HG03045 (cell line): ENCODE measurements at regions not wholly inside any gene's neighbourhood (a gene's known extent, or its start where the extent isn't known, plus 50 kb on each side); places are given as distances from the start of the nearest gene placed in this dataset.
A peak's percentile ranks its signal among the peaks of the same experiment; 100 is the strongest.

Source experiments
- ATAC-seq: cut with Tn5 transposase; IDR thresholded peaks from one replicate; pipeline ENCODE4 v1.9.1; 2021; ENCODE audit warnings: mild to moderate bottlenecking, moderate library complexity; ENCODE audit not compliant: unreplicated experiment

DNA sequence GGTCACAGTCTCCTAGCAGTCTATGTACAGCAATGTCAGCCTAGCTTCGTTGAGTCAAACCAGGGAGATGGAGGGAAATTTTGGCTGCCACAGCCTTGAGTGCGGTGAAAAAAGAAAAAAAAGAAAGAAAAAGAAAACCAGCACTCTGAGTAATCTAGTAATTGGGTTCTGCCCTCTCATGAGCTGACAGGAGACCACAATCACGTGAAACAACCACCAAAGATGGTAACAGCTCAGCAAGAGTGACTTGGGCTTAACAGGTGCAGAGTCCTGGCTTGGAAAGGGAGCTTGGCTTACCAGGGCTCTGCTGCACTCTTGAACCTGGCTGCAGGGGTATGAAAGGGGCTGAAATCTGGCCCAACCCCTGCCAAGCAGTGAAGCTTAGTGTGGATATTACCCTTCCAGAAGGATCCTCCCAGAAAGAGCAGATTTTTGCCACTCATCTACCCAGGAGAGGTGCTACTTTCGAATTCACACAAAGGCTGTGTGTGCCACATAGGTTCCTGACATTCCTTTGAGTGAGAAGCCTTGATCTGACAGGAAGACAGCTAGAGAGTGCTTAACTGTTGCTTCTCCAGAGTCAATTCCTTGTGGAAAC lies 350.3 kb downstream of the PTTG2 start:
- ATAC-seq, result peak; percentile 95

DNA sequence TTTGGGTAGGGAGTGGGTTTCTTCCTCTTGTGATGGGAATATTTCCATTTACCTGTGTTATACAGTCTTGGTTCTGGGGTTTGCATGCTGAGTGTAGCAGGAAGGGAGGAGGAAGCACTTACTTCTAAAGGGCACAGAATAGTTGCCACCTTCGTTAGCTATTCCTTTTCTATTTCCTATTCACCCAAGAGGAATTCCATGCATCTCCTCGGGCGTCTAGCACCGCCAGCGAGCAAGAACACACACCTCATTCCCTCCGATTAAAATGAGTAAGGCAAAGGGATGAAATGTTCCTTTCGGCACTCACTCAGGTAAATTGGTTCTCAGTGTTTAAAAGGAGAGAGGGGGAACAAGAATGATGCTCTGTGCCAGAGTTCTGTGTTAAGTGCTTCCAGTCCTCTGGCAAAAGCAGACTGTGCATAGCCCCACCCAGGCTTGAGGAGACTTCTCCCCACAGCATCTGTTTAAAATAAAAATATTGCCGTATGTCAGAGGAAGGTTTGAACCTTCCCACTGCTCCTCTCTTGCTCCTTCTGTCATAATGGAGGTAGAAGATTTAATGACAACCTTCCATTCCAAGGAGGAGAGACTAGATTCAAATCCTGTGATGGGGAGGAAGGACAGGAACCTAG lies 351.4 kb downstream of the PTTG2 start:
- no peak for ATAC-seq

DNA sequence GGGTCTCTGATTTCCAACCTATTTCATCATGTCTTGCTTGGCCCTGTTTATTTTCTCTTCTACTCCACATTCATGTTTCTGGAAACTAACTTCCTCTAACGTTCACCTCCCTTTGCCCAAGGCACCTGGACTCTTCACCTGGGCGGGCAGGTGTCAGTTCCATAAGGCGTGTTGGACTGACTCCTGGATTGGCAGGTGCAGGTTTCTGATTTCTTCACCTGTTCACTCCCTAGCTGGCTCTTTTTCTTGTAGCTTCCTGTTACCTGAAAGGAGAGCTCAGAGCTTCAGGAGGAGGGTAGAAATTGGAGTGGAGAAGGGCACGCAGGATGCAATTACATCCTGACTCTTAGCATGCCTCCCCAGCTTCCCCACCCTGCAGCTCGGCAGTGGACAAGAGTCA lies 350.8 kb upstream of the KLF3 start:
- no peak for ATAC-seq

DNA sequence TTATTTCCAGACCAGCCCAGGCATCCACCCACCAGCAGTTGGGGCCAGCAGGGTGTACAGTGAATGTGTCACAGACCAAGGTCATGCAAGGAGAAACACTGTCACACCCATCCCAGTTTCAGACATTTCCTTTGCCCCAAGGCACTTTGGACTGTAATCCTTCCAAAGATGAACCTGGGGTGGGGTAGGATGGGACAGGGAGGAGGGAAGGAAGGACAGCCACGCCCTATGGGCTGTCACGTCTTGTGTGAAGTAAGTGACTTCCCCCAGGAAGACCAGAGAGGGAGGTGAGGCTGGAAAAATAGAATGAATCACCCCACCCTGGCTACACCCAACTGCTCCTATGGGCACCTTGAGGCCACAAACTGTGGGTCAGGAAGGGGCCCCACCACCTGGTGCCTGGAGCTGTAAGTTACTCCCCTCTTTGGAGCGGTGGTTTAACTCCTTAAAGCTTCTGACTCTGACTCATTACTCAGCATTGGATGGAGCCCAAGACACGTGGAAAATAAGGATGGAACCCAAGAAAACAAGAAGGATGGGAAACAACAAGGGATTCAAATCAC lies 349.9 kb upstream of the KLF3 start:
- ATAC-seq, result no peak

DNA sequence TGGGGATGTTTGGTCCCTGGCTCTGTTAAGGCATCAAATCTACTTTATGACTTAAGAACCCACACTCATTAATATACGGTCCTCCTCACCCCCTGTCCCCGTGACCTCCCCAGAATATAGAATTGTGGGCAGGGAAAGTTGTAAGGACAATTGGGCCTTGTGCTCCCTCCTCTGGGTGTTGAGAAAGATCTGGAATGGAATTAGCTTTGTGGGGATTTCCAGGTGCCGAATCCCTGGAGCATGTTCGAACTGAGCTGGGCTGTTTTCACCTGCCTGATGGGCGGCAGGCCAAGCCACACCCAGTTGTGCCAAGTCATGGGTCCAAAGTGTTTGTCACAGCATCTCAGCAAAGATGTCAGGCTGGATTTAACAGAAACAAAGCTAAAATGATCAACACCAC lies 349.3 kb upstream of the KLF3 start:
- no peak for ATAC-seq

DNA sequence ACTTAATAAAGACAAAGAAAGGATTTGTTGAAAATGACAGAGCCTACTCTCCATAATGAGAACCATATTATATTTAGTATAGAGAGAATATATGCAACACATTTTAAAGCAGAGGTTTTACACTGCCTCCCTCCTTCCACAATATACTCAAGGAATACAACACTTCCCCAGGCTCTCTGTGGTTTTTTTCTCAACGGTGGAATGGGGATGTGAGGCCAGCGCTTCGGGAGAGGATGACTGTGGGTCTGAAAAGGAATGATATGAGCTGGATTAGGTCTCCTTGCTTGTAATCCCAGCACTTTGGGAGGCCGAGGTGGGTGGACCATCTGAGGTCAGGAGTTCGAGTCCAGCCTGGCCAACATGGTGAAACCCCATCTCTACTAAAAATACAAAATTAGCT lies 348.7 kb upstream of the KLF3 start:
- ATAC-seq, result no peak

DNA sequence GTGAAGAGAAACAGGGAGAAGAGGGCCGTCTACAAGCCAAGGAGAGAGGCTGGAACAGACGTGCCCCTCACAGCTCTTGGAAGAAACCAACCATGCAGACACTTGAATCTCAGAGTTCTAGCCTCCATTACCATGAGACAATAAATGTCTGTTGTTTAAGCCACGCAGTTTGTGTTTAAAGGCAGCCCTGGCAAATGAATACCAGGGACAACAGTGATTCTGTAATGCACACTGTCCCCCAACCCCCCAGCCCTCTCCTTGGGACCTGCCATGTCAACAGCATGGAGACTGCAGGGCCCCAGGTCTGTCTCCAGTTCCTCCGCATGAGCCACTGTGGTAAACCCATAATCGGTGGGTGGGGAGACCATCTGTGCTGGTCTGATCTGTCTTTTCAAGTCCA lies 348.0 kb upstream of the KLF3 start:
- no peak for ATAC-seq

DNA sequence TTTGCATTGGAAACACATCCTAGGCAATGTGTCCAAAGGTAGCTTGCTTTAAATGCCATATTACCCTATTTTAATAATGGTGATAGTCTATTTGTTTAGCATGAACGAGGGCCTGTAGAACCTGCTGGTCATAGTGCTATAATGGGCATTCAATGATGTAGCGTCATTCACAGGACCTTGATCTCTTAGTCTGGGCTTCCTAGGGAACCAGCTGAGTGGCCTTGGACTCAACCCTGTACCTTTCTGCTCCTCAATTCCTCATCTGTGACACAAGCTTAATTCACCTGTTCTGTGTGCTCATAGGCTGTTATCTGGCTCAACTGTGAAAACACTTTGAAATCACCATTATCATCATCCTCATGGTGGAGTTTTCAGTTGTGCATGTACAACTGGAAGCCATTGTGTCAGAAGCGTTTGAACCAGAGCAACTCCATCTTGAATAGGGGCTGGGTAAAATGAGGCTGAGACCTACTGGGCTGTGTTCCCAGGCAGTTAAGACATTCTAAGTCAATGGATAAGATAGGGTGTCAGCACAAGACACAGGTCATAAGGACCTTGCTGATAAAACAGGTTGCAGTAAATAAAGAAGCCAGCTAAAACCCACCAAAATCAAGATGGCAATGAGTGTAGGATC lies 346.8 kb upstream of the KLF3 start:
- ATAC-seq, result no peak

DNA sequence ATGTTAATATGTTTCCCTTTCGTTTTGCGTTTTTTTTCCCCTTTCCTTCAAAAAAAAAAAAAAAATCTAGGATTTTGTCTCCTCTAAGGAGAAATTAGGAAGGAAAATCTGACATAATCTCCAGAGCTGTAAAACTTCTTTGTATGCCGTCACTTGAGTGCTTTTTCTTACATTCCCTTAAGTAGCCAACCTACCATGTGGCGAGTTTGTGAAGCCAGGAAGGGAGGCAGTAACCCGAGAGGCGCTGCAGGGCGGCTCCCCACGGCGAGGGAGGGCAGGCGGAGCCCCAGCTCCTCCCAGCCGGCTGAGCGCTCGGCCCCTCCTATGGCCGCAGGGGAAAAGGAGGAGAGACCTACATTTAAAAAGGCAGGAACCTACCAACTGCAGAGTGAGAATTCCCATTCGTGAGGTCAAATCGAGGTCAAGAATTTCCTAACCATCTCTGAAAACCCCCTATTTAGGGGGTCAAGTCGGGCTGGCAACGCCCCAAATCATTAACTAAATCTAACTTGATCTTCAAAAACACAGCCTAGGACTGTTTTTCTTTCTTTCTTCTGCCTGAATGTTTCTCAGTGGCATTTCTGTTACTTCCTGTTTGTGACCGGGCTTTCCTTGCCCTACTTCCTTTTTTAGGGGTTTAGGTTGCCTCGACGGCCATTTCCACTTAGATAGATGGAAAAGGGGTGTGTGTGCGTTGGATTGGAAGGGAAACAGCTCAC lies 345.1 kb upstream of the KLF3 start:
- peak; percentile 94 for ATAC-seq

DNA sequence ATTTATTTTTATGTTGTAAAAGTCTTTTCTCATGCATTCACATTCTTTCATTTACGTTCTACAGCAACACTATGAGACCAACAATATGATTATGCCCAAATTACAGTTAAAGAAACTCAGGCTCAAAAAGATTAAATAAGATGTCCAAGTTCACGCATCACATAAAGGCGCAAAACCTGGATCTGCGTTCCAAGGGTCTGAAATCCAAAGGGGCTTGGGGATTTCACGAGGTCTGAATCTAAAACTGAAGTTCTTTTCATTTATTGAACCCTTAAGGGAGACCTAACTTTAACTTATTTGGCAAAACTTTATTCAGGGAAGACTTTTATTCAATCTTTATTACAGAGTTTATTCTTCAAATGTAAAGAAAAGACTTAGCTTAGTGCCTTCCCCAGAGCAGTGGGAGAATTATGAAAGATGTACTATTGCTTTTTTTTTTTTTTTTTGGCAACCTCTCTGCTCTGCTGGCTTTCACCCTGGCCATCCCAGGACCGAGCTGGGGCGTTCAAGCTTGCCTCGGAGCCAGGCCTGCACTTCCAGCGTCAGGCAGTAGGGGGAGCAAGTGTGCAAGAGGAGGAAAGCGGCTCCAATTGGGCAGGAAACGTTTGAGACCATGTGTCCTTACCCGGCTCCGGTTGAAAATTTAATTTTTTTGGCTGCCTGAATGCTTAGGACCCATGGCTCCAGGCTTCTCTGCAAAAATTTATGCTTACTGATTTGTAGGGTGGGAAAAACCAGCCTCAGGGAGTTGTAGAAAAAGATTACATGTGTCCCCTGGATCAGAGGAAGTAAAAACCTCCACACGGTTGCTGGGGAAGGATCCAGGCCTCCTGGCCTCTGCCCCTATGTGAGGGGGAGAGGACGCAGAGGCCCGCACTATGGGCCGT lies 344.3 kb upstream of the KLF3 start:
- ATAC-seq, result peak; percentile 54

DNA sequence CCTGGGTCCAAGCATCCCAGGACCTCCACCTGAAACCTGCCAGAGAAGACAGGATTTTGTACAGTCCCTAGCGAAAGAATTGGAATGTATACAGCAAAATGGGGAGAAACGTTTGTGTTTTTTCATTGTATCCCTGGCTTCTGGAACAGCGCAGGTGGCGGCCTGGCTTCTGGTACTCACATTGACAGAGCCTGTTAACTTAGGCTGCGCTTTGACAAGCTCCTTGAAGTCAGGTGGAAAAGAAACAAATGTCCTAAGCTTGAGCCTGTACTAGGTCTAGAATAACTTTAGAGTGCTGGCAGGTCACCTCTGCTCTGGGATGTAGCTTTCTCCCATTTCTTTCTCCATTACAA lies 343.7 kb upstream of the KLF3 start:
- ATAC-seq, result no peak

DNA sequence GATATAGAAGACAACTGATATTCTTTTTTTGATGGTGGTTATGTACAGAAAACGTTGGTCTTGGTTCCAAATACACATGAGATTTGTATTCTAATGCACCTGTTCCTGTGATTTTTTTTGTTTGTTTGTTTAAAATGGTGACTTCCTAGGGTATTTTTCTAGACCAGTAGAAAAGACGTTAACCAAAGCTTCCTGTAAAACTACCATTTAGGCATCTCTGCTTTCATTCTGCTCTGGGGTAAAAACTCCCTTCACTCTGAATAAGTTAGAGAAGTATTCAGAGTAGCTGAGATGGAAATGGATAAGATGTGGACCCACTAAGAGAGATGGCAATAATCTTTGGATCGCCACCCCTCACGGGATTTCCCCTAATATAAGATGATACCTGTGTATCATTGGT lies 343.2 kb upstream of the KLF3 start:
- ATAC-seq, result no peak

DNA sequence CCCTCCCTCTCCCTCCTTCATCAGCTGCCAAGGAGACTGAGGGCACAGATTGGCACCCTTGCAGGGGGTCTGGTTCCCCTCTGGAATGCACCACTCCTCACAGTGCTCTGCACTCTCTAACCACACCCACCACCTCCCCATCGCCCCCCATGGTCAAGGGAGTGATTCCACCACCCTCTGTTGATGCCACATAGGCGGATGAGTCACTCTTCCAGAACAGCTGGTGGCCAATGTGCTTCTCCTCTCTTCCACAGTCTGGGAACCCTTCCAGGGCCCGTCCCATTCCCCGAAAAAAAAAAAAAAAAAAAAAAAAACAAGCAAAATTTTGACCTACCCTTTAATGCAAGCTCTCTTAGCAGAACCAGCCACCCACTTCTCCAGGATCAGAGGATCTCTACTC lies 341.3 kb upstream of the KLF3 start:
- no peak for ATAC-seq

DNA sequence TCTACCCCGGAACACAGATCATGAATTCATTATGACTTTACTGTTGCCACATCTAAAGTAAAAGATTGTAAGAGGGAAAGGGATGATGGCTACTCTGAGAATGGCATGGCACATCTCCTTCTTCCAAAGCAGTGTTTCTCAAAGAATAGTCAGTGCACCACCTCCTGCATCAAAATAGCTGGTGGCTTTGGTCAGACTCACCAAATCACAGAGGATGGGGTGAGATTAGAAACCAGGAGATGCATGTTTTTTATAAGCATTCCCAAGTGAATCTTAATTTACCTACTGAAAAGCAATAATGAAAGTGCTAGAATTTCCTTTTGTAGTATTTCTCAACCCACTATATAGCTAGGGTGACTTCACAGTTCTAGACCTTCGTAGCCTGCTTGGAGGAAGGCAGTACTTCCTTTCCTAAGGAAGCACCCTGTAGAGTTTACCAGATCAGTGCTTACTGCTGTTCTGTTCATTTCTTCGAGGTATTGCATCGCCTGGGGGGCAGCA lies 340.8 kb upstream of the KLF3 start:
- ATAC-seq, result no peak

DNA sequence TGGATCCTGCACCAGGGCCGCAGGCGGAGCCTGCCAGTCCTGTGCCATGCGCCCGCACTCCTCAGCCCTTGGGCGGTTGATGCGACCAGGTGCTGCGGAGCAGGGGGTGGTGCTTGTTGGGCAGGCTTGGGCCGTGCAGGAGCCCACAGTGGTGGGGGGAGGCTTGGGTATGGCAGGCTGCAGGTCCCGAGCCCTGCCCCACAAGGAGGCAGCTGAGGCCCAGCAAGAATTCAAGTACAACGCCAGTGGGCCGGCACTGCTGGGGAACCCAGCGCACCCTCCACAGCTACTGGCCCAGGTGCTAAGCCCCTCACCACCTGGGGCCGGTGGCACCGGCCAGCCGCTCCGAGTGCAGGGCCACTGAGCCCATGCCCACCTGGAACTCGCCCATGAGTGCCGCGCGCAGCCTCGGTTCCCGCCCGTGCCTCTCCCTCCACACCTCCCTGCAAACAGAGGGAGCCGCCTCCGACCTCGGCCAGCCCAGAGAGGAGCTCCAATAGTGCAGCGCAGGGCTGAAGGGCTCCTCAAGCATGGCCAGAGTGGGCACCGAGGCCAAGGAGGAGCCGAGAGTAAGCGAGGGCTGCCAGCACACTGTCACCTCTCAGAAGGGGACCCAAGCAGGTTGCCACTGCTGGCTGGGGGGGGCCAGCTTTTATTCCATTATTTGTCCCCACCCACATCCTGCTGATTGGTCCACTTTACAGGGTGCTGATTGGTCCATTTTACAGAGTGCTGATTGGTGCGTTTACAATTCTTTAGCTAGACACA lies 339.0 kb upstream of the KLF3 start:
- ATAC-seq, result no peak

DNA sequence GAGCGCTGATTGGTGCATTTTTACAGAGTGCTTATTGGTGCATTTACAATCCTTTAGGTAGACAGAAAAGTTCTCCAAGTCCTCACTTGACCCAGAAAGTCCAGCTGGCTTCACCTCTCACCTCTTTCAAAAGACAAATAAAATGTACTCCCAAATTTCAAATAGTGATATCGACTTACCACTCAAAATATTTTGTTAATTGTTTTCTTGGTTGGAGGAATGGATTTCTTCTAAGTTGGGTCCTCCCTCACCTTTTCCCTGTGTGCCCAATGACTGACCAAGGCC lies 338.4 kb upstream of the KLF3 start:
- ATAC-seq, result no peak

DNA sequence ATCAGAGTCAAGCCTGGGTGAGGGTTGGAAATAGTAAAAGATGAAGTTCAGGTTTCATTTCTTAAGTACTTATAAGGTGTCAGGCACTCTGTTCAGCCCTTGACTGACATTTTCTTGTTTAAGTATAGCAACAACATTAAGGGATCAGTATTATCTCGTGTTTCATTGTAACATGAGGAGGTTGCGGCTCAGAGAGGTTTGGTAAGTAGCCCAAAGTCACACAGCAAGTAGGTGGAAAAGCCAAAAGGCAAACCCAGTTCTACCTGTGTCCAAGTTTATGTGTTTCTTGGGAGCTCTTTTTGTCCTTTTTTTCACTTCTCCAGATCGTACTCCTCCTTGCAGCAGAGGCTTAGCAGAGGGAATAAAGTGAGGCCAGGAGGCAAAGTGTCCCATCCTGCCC lies 337.5 kb upstream of the KLF3 start:
- ATAC-seq, result no peak

DNA sequence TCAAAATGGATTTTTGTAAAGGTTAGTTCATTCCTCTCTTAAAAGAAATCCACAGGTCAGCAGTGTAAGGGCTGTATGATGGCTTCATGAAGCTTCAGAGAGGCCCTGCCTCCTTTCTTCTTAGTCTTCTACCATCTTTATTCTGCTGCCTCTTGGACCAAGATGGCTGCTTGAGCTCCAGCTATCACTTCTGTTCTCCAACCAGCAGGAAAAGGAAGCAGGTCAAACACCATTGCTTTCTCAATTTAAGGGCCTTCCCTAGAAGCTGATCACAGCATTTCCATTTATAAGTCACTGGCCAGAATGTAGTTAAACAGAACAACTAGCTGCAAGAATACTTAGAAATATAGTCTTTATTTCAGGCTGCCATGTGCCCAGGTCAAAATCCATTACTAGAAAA lies 336.8 kb upstream of the KLF3 start:
- ATAC-seq, result no peak

DNA sequence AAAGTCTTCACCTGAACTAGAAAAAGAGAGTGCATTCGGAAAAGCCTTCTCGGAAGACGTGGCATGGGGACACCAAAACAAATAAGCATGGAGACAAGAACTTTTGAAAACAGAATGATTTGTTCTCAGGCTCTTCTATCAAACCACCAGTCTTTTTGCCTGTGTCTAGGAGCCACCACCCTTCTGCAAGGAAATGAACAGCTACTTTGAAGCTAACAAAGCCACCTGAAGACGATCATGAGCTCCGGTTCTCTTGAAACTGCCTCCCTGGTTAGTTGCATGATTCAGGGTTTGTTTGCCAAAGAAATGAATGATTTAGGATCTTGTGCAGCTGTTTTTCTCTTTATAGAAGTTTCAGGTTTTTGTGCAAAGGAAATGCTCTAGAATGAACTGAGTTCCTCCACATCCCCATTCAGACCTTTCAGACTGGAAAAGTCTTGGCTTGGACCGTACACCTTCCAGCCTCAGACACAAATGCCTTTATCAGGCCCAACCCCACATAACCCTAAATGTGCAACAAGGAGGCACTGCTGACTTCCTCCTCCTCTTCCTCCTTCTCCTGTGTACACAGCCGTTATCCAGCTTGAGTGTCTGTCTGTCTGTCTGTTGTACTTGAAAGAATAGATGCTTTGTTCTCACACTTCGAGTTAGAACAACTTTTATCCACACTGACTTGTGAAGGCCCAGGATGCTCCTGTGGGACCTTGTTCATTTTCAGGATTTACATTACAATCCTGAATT lies 334.8 kb upstream of the KLF3 start:
- ATAC-seq, result no peak
